Neural cell (in vitro differentiated cells): ENCODE measurements at regions not wholly inside any gene's neighbourhood (a gene's known extent, or its start where the extent isn't known, plus 50 kb on each side); places are given as distances from the start of the nearest gene placed in this dataset.

Source experiments
- CTCF ChIP-seq: fragments of 450-650 bp; IDR thresholded peaks from 2 replicates; pipeline ENCODE4 v1.5.1; 2014; ENCODE audit warnings: antibody characterized with exemption, mild to moderate bottlenecking, moderate library complexity; ENCODE audit not compliant: poor library complexity, severe bottlenecking
- EP300 ChIP-seq: fragments of 450-650 bp; conservative IDR thresholded peaks from 2 replicates; pipeline ENCODE4 v1.6.1; 2014; ENCODE audit warnings: antibody characterized with exemption, mild to moderate bottlenecking, moderate library complexity; ENCODE audit not compliant: poor library complexity, severe bottlenecking
- EZH2 ChIP-seq: fragments of 200-600, 300-800 bp; shearing (Covaris generic), sonication (generic); IDR thresholded peaks from 2 replicates; pipeline ENCODE4 v1.6.1; 2014; ENCODE audit warnings: antibody characterized with exemption, low read length, borderline replicate concordance, mild to moderate bottlenecking; ENCODE audit not compliant: insufficient read depth, poor library complexity, severe bottlenecking
- MXI1 ChIP-seq: fragments of 450-650 bp; conservative IDR thresholded peaks from 2 replicates; pipeline ENCODE4 v1.6.1; 2014; ENCODE audit warnings: antibody characterized with exemption, mild to moderate bottlenecking; ENCODE audit not compliant: poor library complexity, severe bottlenecking
- POLR2AphosphoS5 ChIP-seq: IDR thresholded peaks from 2 replicates; pipeline ENCODE4 v1.6.1; 2012
- REST ChIP-seq: IDR thresholded peaks from 2 replicates; pipeline ENCODE4 v1.6.1; 2012; ENCODE audit warnings: borderline replicate concordance
- SMC3 ChIP-seq: fragments of 450-650 bp; conservative IDR thresholded peaks from 2 replicates; pipeline ENCODE4 v1.6.1; 2014; ENCODE audit warnings: antibody characterized with exemption, mild to moderate bottlenecking, moderate library complexity; ENCODE audit not compliant: poor library complexity
- TAF1 ChIP-seq: IDR thresholded peaks from 2 replicates; pipeline ENCODE4 v1.6.1; 2012; ENCODE audit warnings: low read depth

- TF ChIP-seq POLR2AphosphoS5 = no peak
- TF ChIP-seq TAF1 = no peak
- no peak for TF ChIP-seq CTCF
- no peak for TF ChIP-seq MXI1
- no peak for TF ChIP-seq REST
- no peak for TF ChIP-seq EP300
- no peak for TF ChIP-seq EZH2
- TF ChIP-seq SMC3 = no peak
Measured at GRCh38 chr2:194385376-194385775, 1271.7 kb upstream of the SLC39A10 start.
